SK-N-MC (cell line): ENCODE measurements at regions not wholly inside any gene's neighbourhood (a gene's known extent, or its start where the extent isn't known, plus 50 kb on each side); places are given as distances from the start of the nearest gene placed in this dataset.

Experiments used
- FOXP2 ChIP-seq: optimal IDR thresholded peaks from 2 replicates; pipeline ENCODE3; 2011; ENCODE audit warnings: mild to moderate bottlenecking, moderate library complexity; ENCODE audit not compliant: insufficient read depth; ENCODE audit errors: extremely low read length, control extremely low read depth
- POLR2AphosphoS5 ChIP-seq: IDR thresholded peaks from 2 replicates; pipeline ENCODE4 v1.6.1; 2012; ENCODE audit warnings: mild to moderate bottlenecking, low read depth, low read length, borderline replicate concordance

- TF ChIP-seq POLR2AphosphoS5 (no peak), FOXP2 (no peak)
These were observed 75.8 kb upstream of the GPC1 start for GRCh38 chr2:240359695-240360094.
